Renal cortex interstitium (tissue), 11 donors: ENCODE measurements at regions not wholly inside any gene's neighbourhood (a gene's known extent, or its start where the extent isn't known, plus 50 kb on each side); places are given as distances from the start of the nearest gene placed in this dataset.
"Not testable (repeated sequence)": the region's sequence is repeated elsewhere in the genome, so short reads cannot be mapped to it uniquely, and the experiment has no call there.

Source experiments
- DNase-seq, 11 donors: peaks; one replicate each; pipeline ENCODE4 v3.0.0-alpha.2; 2013; ENCODE audit warnings: low read depth in 9 of 11, low spot score in 4 of 11; ENCODE audit errors: extremely low read depth in 1 of 11

GRCh38 chr15:47876986-47877385 lies 159.7 kb downstream of the SEMA6D start:
- no peak for DNase-seq

GRCh38 chr15:47877836-47878235 lies 160.5 kb downstream of the SEMA6D start:
- no peak for DNase-seq

GRCh38 chr15:47885920-47886319 lies 168.6 kb downstream of the SEMA6D start:
- no peak for DNase-seq

GRCh38 chr15:47887241-47887800 lies 170.0 kb downstream of the SEMA6D start:
- no peak for DNase-seq

- DNase-seq: no peak
These were observed 171.2 kb downstream of the SEMA6D start for GRCh38 chr15:47888385-47889100.

GRCh38 chr15:47890397-47891150 lies 173.3 kb downstream of the SEMA6D start:
- no peak for DNase-seq

GRCh38 chr15:47897525-47897924 lies 180.2 kb downstream of the SEMA6D start:
- no peak for DNase-seq

GRCh38 chr15:47900751-47901150 lies 183.4 kb downstream of the SEMA6D start:
- no peak for DNase-seq

GRCh38 chr15:47903368-47903767 lies 186.1 kb downstream of the SEMA6D start:
- no peak for DNase-seq

GRCh38 chr15:47908486-47908885 lies 191.2 kb downstream of the SEMA6D start:
- DNase-seq: no peak

- no peak for DNase-seq
These were observed 191.8 kb downstream of the SEMA6D start for GRCh38 chr15:47908950-47909670.

- not testable (repeated sequence) for DNase-seq
These were observed 195.6 kb downstream of the SEMA6D start for GRCh38 chr15:47912910-47913309.

GRCh38 chr15:47917881-47918280 lies 200.6 kb downstream of the SEMA6D start:
- no peak for DNase-seq

GRCh38 chr15:47918877-47919276 lies 201.6 kb downstream of the SEMA6D start:
- DNase-seq: no peak

GRCh38 chr15:47924381-47924780 lies 196.4 kb upstream of the SLC24A5 start:
- no peak for DNase-seq

- DNase-seq: no peak
These were observed 191.5 kb upstream of the SLC24A5 start for GRCh38 chr15:47929138-47929803.

- DNase-seq: no peak
These were observed 188.5 kb upstream of the SLC24A5 start for GRCh38 chr15:47932261-47932660.

- DNase-seq: no peak
These were observed 187.7 kb upstream of the SLC24A5 start for GRCh38 chr15:47932951-47933641.

GRCh38 chr15:47933865-47934264 lies 186.9 kb upstream of the SLC24A5 start:
- DNase-seq: no peak
